Right lobe of liver (tissue), 6 donors: ENCODE measurements at regions not wholly inside any gene's neighbourhood (a gene's known extent, or its start where the extent isn't known, plus 50 kb on each side); places are given as distances from the start of the nearest gene placed in this dataset.
A peak's percentile ranks its signal among the peaks of the same experiment; 100 is the strongest.

ENCODE experiments used
- ATAC-seq, 4 donors: fragments of 200-7000 bp; cut with Tn5 transposase; one replicate each; pipeline ENCODE4 v1.9.1; 2020; ENCODE audit warnings: mild to moderate bottlenecking in 4 of 4, moderate library complexity in 4 of 4
- DNase-seq, 3 donors: peaks; one replicate each; pipeline ENCODE4 v3.0.0-alpha.2; 2020
- H3K27ac ChIP-seq, 3 donors: fragments of 200-600 bp; one replicate each; pipeline ENCODE4 v1.8.0; 2022
- H3K27me3 ChIP-seq, 2 donors: fragments of 200-600 bp; one replicate each; pipeline ENCODE4 v1.8.0; 2022
- H3K36me3 ChIP-seq, 4 donors: fragments of 200-600 bp; sonication (generic) in 1 of 4; one replicate each; pipeline versions ENCODE4 v1.5.1 to v1.8.0; 2017 to 2022; ENCODE audit warnings: control low read depth in 1 of 4
- H3K4me1 ChIP-seq, 4 donors: fragments of 200-600 bp; sonication (generic) in 1 of 4; one replicate each; pipeline versions ENCODE4 v1.5.1 to v1.8.0; 2017 to 2022; ENCODE audit warnings: control low read depth in 1 of 4
- H3K4me3 ChIP-seq, 3 donors: fragments of 200-600 bp; one replicate each; pipeline ENCODE4 v1.8.0; 2022
- H3K9me3 ChIP-seq, 4 donors: fragments of 200-600 bp; sonication (generic) in 1 of 4; one replicate each; pipeline versions ENCODE4 v1.5.1 to v1.8.0; 2017 to 2022; ENCODE audit warnings: control low read depth in 1 of 4
- POLR2A ChIP-seq: fragments of 450-650 bp; IDR thresholded peaks from one replicate; pipeline ENCODE4 v1.6.1; 2017; ENCODE audit warnings: antibody characterized with exemption, mild to moderate bottlenecking
- WGBS: methylation state at CpG from one replicate; pipeline ENCODE4 v1.1.6; 2018; ENCODE audit warnings: low coverage, low lambda C conversion rate; ENCODE audit not compliant: insufficient coverage; ENCODE audit errors: missing lambda C conversion rate; 5-methylcytosine and 5-hydroxymethylcytosine counted together
- intact Hi-C, 2 donors: fragments of 100-400 bp; cut with DNase I; formaldehyde crosslinking; loops; one replicate each; pipeline versions ENCODE4 v1.11.2 to v1.14.1; 2022
- TF ChIP-seq, protein P1 (sequence below), 4 donors: fragments of 200-600 bp in 3 of 4; fragments of 450-650 bp in 1 of 4; IDR thresholded peaks; one replicate each; pipeline versions ENCODE4 v1.5.1 to v1.8.0; 2016 to 2022; ENCODE audit warnings: antibody characterized with exemption in 4 of 4, mild to moderate bottlenecking in 2 of 4
- donor health status: DM: no; HTN: yes; CAD: no.
- donor health status: DM: no; HTN: no; CAD: no.
- donor health status: DM: no; HTN: no; CAD: no.
- donor health status: DM: no; HTN: yes; CAD: no.
- donor health status: DM: no; HTN: yes; CAD: no.

DNA sequence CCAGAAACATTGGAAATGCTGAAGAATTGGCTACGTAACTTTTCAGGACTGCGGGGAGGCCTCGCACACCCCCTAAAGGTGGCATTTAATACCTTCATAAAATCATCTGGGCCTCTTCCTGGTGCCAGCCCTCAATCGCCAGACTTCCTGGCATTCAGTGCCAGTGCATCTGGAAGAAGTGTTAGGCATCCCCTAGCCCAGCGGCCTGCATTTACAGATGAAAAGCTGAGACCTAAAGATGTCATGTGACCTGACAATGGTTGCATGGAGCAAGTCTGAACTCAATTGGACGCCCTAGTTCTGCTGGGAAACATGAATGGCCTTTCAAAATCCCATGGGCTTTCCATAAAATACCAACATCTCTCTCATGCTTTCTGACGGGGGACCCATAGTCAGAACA, 81.0 kb upstream of the TMEM45B start:
- Histone ChIP-seq H3K9me3 (no peaks in the 10 kb centered on the region), H3K27me3 (no peaks in the 10 kb centered on the region), H3K27ac (no peak overlapping the region), H3K4me3 (no peak overlapping the region), H3K4me1 (peaks cover 0 to 6% (median 0%) of the 10 kb centered on the region in 4 donors), H3K36me3 (no peaks in the 10 kb centered on the region)
- no peak for TF ChIP-seq POLR2A
- TF ChIP-seq, protein P1, sequence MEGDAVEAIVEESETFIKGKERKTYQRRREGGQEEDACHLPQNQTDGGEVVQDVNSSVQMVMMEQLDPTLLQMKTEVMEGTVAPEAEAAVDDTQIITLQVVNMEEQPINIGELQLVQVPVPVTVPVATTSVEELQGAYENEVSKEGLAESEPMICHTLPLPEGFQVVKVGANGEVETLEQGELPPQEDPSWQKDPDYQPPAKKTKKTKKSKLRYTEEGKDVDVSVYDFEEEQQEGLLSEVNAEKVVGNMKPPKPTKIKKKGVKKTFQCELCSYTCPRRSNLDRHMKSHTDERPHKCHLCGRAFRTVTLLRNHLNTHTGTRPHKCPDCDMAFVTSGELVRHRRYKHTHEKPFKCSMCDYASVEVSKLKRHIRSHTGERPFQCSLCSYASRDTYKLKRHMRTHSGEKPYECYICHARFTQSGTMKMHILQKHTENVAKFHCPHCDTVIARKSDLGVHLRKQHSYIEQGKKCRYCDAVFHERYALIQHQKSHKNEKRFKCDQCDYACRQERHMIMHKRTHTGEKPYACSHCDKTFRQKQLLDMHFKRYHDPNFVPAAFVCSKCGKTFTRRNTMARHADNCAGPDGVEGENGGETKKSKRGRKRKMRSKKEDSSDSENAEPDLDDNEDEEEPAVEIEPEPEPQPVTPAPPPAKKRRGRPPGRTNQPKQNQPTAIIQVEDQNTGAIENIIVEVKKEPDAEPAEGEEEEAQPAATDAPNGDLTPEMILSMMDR (IDR thresholded peaks at IDR 0.05): no peak
- DNase-seq (no peak), ATAC-seq (no peak)
- 87% methylated on average over 6 of the region's 7 CpGs for WGBS
- intact Hi-C loops: no loop called here

DNA sequence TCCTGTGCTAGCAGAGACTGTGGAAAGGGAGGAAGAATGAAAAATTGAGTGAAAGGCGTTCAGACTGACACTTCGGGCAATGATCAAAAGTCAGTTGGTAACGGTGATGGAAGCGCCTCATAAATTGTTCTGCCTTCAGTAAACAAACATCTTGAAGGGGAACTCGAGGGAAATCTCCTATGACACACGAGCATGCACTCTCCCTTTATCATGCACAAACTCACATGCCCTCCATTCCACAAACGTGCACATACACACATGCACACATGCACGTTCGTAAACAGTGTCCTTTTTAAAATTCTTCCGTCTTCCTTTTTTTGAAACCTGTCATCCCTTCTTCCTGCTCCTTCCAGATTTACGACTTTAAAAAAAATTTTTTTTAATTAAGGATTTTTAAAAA, 77.8 kb upstream of the TMEM45B start:
- Histone ChIP-seq H3K27ac (no peak overlapping the region), H3K4me3 (no peak overlapping the region), H3K4me1 (no peaks in the 10 kb centered on the region), H3K9me3 (no peaks in the 10 kb centered on the region), H3K36me3 (no peaks in the 10 kb centered on the region), H3K27me3 (no peaks in the 10 kb centered on the region)
- DNase-seq (no peak), ATAC-seq (no peak)
- 48% methylated on average over 10 of the region's 11 CpGs for WGBS
- TF ChIP-seq POLR2A: no peak
- TF ChIP-seq, protein P1 (IDR thresholded peaks at IDR 0.05): no peak
- intact Hi-C loops: no loop called here

DNA sequence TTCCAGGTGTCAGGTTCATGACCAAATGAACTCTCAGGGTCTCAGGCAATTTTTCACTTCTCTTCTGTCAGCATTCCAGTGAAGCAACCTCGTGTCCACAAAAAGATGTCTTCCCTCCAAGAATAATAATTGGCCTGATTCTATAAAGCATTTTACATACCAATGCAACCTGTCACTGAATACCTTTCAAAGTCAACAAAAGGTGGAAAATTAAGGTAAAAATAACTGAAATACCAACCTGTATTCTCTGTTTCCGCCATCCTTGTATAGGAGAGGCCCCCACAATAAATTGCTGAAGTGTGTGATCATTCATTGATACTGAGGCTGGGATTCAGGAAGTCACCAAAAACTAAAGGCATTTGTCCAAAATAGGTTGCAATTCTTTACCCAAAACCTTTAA, 77.4 kb upstream of the TMEM45B start:
- ATAC-seq (no peak), DNase-seq (no peak)
- H3K27ac ChIP-seq: no peak overlapping the region
- no peak for TF ChIP-seq POLR2A
- TF ChIP-seq, protein P1 (IDR thresholded peaks at IDR 0.05): no peak
- intact Hi-C loops: no loop called here
- WGBS: 49% methylated on average over 2 of the region's 2 CpGs
- no peaks in the 10 kb centered on the region for H3K4me1 ChIP-seq
- H3K9me3 ChIP-seq: no peaks in the 10 kb centered on the region
- no peaks in the 10 kb centered on the region for H3K36me3 ChIP-seq
- no peak overlapping the region for H3K4me3 ChIP-seq
- no peaks in the 10 kb centered on the region for H3K27me3 ChIP-seq

DNA sequence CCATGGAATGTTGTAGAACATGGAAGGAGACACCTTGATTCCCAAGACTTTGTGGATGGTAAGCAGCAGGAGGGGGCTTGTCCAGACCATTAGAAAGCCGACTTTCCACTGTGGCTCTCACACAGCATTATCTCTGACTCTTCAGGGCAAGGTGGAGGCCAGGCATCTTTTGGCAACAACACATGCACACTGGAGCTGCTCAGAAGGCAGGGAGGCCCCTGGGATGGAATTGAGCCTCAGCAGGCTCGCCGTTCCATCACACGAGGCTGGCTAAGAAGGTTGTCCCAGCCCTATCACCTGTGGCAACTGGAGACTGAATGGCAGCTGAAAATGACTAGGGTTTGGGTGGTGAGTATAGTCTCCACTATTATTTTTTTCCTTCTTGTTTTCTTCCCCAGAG, 76.3 kb upstream of the TMEM45B start:
- H3K36me3 ChIP-seq: no peaks in the 10 kb centered on the region
- H3K4me3 ChIP-seq: no peak overlapping the region
- H3K4me1 ChIP-seq: no peaks in the 10 kb centered on the region
- intact Hi-C loops: no loop called here
- ATAC-seq: no peak
- 81% methylated on average over 3 of the region's 4 CpGs for WGBS
- peak in 1 of 3 donors; percentile 15 for DNase-seq
- no peak overlapping the region for H3K27ac ChIP-seq
- H3K27me3 ChIP-seq: no peaks in the 10 kb centered on the region
- TF ChIP-seq POLR2A: no peak
- TF ChIP-seq, protein P1 (IDR thresholded peaks at IDR 0.05): no peak
- H3K9me3 ChIP-seq: no peaks in the 10 kb centered on the region
